GM23248 (cell line): ENCODE measurements at regions not wholly inside any gene's neighbourhood (a gene's known extent, or its start where the extent isn't known, plus 50 kb on each side); places are given as distances from the start of the nearest gene placed in this dataset.

Experiments
- EZH2 ChIP-seq: fragments of 200-600 bp; sonication (generic); IDR thresholded peaks from 2 replicates; pipeline ENCODE4 v1.6.1; 2018; ENCODE audit warnings: antibody characterized with exemption, mild to moderate bottlenecking; ENCODE audit not compliant: insufficient read depth, poor library complexity, severe bottlenecking
- EZH2phosphoT487 ChIP-seq: fragments of 200-600 bp; sonication (generic); IDR thresholded peaks from 2 replicates; pipeline ENCODE4 v1.6.1; 2018; ENCODE audit warnings: antibody characterized with exemption, moderate library complexity, mild to moderate bottlenecking, low read depth; ENCODE audit not compliant: insufficient read depth

- TF ChIP-seq EZH2 (no peak), EZH2phosphoT487 (no peak)
Measured at GRCh38 chr17:72370819-72371218, 250.0 kb downstream of the SOX9 start.
